Lung (tissue), 11 donors: ENCODE measurements at regions not wholly inside any gene's neighbourhood (a gene's known extent, or its start where the extent isn't known, plus 50 kb on each side); places are given as distances from the start of the nearest gene placed in this dataset.

ENCODE experiments used
- ATAC-seq: fragments of 200-7000 bp; cut with Tn5 transposase; one replicate; pipeline ENCODE4 v1.9.1; 2020; ENCODE audit warnings: moderate number of reproducible peaks; ENCODE audit not compliant: insufficient read depth, low FRiP score
- DNase-seq, 3 donors: peaks; one replicate each; pipeline ENCODE4 v3.0.0-alpha.2; 2013 to 2017
- H3K27ac ChIP-seq, 2 donors: one replicate each; pipeline ENCODE4 v1.5.1; 2013; ENCODE audit warnings: mild to moderate bottlenecking in 2 of 2, moderate library complexity in 2 of 2, control low read depth in 1 of 2, inconsistent platforms in 1 of 2, low read depth in 1 of 2, low read length in 1 of 2
- H3K27me3 ChIP-seq, 3 donors: one replicate each; pipeline ENCODE4 v1.5.1; 2013; ENCODE audit warnings: low read length in 2 of 3; ENCODE audit not compliant: control insufficient read depth in 3 of 3, insufficient read depth in 3 of 3
- H3K36me3 ChIP-seq, 4 donors: one replicate each; pipeline ENCODE4 v1.5.1; 2013; ENCODE audit warnings: low read length in 4 of 4, mild to moderate bottlenecking in 1 of 4, moderate library complexity in 1 of 4; ENCODE audit not compliant: control insufficient read depth in 4 of 4, insufficient read depth in 4 of 4
- H3K4me1 ChIP-seq, 5 donors: one replicate each; pipeline ENCODE4 v1.5.1; 2013; ENCODE audit warnings: low read length in 5 of 5, mild to moderate bottlenecking in 2 of 5, moderate library complexity in 1 of 5; ENCODE audit not compliant: control insufficient read depth in 5 of 5, insufficient read depth in 5 of 5
- H3K4me3 ChIP-seq: one replicate; pipeline ENCODE4 v1.5.1; 2013; ENCODE audit warnings: mild to moderate bottlenecking, control low read depth, moderate library complexity
- H3K9ac ChIP-seq, 2 donors: one replicate each; pipeline ENCODE4 v1.5.1; 2013; ENCODE audit warnings: low read length in 2 of 2, control low read depth in 1 of 2; ENCODE audit not compliant: insufficient read depth in 1 of 2
- H3K9me3 ChIP-seq, 4 donors: one replicate each; pipeline ENCODE4 v1.5.1; 2013; ENCODE audit warnings: low read length in 3 of 4, mild to moderate bottlenecking in 1 of 4, moderate library complexity in 1 of 4; ENCODE audit not compliant: control insufficient read depth in 4 of 4, insufficient read depth in 3 of 4
- CTCF ChIP-seq: IDR thresholded peaks from 2 replicates; pipeline ENCODE4 v1.5.1; 2012; ENCODE audit warnings: mild to moderate bottlenecking; ENCODE audit errors: control extremely low read depth, extremely low read depth
- WGBS, 2 donors: extraction: QIAGEN DNeasy Blood & Tissue Kit; methylation state at CpG; one replicate each; pipeline ENCODE4 v1.1.7; 2013; 5-methylcytosine and 5-hydroxymethylcytosine counted together
- donor health status: control.
- donor health status: control.
- donor health status: Bipolar disorder and iron deficiency.
- donor health status: healthy.
- donor health status: DM: yes; HTN: yes; CAD: no.

- TF ChIP-seq CTCF = no peak
- Histone ChIP-seq H3K9ac (no peak overlapping the region), H3K9me3 (peaks cover 0 to 2% (median 0%) of the 10 kb centered on the region in 4 donors), H3K27me3 (peaks cover 2 to 61% (median 41%) of the 10 kb centered on the region in 3 donors), H3K36me3 (no peaks in the 10 kb centered on the region), H3K4me3 (no peak overlapping the region), H3K4me1 (no peaks in the 10 kb centered on the region), H3K27ac (no peak overlapping the region)
- WGBS, 2 donors = 33 to 42% methylated on average over 30 of the region's 30 CpGs
- ATAC-seq (no peak), DNase-seq (peak in 2 of 3 donors; percentile 10 to 23)
Observed at GRCh38 chr7:21169667-21170580, 258.0 kb upstream of the SP4 start.

GRCh38 chr7:21172800-21173199 lies 255.1 kb upstream of the SP4 start:
- Histone ChIP-seq H3K9me3 (peaks cover 0 to 2% (median 0%) of the 10 kb centered on the region in 4 donors), H3K9ac (no peak overlapping the region), H3K36me3 (no peaks in the 10 kb centered on the region), H3K4me3 (no peak overlapping the region), H3K27ac (no peak overlapping the region), H3K27me3 (peaks cover 2 to 60% (median 36%) of the 10 kb centered on the region in 3 donors), H3K4me1 (no peaks in the 10 kb centered on the region)
- TF ChIP-seq CTCF = no peak
- ATAC-seq = no peak
- DNase-seq = no peak
- 74 to 83% methylated on average over 6 of the region's 6 CpGs for WGBS, 2 donors

- H3K27ac ChIP-seq = no peak overlapping the region
Observed at GRCh38 chr7:21173436-21173835, 254.4 kb upstream of the SP4 start.

More at GRCh38 chr7:21173436-21173835, 254.4 kb upstream of the SP4 start:
- 80 to 90% methylated on average over 1 of the region's 1 CpG for WGBS, 2 donors
- Histone ChIP-seq H3K4me1 (no peaks in the 10 kb centered on the region), H3K4me3 (no peak overlapping the region), H3K9me3 (no peaks in the 10 kb centered on the region), H3K27me3 (peaks cover 0 to 54% (median 29%) of the 10 kb centered on the region in 3 donors), H3K36me3 (no peaks in the 10 kb centered on the region), H3K9ac (no peak overlapping the region)
- ATAC-seq = no peak
- DNase-seq = no peak
- TF ChIP-seq CTCF = no peak
